ENCODE measurements at regions not wholly inside any gene's neighbourhood (a gene's known extent, or its start where the extent isn't known, plus 50 kb on each side); places are given as distances from the start of the nearest gene placed in this dataset.

DNA sequence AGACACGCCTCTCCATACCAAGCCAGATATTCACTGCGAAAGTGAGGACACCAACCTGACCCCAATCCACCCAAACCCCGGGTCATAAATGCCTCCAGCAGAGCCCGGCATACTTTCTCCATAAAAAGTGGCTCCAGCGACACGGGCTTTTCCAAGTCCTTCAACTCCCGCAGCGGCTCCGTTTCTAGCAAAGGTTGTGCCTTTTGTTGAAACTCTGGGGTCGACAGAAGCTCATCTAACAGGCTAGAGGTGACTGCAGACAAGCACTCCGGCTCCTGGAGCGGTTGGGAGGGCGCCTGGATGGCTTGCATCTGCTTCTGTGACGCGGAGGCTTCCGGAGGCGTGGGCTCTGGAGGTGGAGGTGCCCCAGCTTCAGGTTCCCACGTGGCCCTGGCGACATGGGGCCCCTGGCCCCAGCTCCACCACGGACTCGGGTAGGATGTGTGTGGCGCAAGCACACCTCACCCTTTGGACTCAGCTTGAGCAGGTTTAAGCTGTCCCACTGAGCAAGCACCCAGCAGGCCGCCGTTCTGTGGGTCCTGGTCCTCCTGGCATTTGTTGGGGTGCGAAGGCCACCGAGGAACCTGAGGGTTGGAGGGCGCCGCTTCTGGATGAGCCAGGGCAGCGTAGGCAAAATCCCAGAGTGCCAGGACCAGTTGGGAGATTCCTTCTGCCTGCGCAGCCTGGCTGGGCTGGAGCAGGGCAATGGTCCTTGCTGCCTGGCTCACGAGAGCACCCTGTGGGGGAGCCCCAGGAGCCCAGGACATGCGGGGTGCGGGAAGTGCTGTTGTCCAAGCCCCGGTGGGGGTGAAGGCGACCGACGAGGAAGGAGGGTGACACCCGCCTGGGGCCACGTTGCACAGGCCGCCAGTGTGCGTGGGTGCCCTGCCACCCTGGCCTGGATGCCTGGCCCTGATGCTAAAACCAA is 186.3 kb downstream of the ALG10 start:
- TF ChIP-seq, protein P1, sequence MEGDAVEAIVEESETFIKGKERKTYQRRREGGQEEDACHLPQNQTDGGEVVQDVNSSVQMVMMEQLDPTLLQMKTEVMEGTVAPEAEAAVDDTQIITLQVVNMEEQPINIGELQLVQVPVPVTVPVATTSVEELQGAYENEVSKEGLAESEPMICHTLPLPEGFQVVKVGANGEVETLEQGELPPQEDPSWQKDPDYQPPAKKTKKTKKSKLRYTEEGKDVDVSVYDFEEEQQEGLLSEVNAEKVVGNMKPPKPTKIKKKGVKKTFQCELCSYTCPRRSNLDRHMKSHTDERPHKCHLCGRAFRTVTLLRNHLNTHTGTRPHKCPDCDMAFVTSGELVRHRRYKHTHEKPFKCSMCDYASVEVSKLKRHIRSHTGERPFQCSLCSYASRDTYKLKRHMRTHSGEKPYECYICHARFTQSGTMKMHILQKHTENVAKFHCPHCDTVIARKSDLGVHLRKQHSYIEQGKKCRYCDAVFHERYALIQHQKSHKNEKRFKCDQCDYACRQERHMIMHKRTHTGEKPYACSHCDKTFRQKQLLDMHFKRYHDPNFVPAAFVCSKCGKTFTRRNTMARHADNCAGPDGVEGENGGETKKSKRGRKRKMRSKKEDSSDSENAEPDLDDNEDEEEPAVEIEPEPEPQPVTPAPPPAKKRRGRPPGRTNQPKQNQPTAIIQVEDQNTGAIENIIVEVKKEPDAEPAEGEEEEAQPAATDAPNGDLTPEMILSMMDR (conservative IDR thresholded peaks at IDR 0.05 in 1 of 2, IDR thresholded peaks at IDR 0.05 in 1 of 2; ENCODE audit: low read depth in 1 of 2, low read length in 2 of 2) = no peak
- TF ChIP-seq EZH2 (IDR thresholded peaks at IDR 0.05; ENCODE audit: low read length, missing control alignments) = no peak

Measured in fibroblast of lung (primary cell).